A673 (cell line): ENCODE measurements at regions not wholly inside any gene's neighbourhood (a gene's known extent, or its start where the extent isn't known, plus 50 kb on each side); places are given as distances from the start of the nearest gene placed in this dataset.

Experiments used
- EZH2 ChIP-seq: fragments of 200-600 bp; sonication (generic); IDR thresholded peaks from 2 replicates; pipeline ENCODE4 v1.6.1; 2017; ENCODE audit warnings: borderline replicate concordance, low read depth, mild to moderate bottlenecking, mixed read lengths, antibody characterized with exemption, low read length; ENCODE audit not compliant: poor library complexity, severe bottlenecking
- TF ChIP-seq, protein P1 (sequence below): fragments of 300-800, 200-600 bp; sonication (generic); conservative IDR thresholded peaks from 2 replicates; pipeline ENCODE4 v1.5.1; 2017; ENCODE audit warnings: low read depth, mild to moderate bottlenecking, antibody characterized with exemption, low read length, moderate library complexity, mixed read lengths

DNA sequence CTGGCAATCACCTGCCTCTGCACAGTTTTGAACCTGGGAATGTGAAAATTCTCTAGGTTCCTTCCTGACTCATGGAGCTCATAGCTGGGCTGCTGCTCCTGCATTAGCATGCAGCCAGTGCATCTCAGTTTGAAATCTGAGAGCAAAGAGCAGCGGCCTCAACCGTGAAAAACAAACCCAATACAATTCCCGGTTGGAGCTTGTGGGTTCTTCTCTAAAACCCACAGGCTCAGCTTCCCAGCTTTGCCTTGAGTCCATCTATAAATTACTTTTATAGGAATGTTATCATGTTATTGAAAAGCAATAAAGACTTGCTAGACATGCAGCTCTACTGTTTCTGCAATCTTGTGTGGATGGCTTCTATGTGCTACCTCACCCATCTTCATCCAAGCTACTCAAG, 191.7 kb downstream of the CXCL12 start:
- TF ChIP-seq, protein P1, sequence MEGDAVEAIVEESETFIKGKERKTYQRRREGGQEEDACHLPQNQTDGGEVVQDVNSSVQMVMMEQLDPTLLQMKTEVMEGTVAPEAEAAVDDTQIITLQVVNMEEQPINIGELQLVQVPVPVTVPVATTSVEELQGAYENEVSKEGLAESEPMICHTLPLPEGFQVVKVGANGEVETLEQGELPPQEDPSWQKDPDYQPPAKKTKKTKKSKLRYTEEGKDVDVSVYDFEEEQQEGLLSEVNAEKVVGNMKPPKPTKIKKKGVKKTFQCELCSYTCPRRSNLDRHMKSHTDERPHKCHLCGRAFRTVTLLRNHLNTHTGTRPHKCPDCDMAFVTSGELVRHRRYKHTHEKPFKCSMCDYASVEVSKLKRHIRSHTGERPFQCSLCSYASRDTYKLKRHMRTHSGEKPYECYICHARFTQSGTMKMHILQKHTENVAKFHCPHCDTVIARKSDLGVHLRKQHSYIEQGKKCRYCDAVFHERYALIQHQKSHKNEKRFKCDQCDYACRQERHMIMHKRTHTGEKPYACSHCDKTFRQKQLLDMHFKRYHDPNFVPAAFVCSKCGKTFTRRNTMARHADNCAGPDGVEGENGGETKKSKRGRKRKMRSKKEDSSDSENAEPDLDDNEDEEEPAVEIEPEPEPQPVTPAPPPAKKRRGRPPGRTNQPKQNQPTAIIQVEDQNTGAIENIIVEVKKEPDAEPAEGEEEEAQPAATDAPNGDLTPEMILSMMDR = no peak
- TF ChIP-seq EZH2 = no peak
